ENCODE measurements at regions not wholly inside any gene's neighbourhood (a gene's known extent, or its start where the extent isn't known, plus 50 kb on each side); places are given as distances from the start of the nearest gene placed in this dataset.
"Not testable (repeated sequence)": the region's sequence is repeated elsewhere in the genome, so short reads cannot be mapped to it uniquely, and the experiment has no call there.

DNA sequence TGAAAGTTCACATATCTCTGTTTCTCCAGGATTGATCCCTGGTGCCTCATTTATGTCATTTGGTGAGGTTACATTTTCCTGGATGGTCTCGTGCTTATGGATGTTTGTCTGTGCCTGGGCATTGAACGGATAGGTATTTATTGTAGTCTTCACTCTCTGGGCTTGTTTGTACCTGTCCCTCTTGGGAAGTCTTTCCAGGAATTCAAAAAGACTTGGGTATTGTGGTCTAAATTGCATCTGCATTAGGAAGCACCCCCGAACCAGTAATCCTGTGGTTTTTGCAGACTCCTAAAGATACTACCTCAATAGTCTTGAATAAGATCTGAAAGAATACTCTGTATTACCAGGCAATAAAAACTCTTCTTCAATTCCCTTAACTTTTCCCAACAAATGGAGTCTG is 720.8 kb downstream of the SLC6A15 start:
- DNase-seq, result no peak
- ChIA-PET CTCF (no interaction called here), POLR2A (no interaction called here)
- intact Hi-C loops (cut with micrococcal nuclease), result no loop called here
- Mint-ChIP-seq H3K36me3 (no peaks in the 10 kb centered on the region), H3K27me3 (no peaks in the 10 kb centered on the region), H3K4me1 (ENCODE audit: low read depth) (no peaks in the 10 kb centered on the region), H3K27ac (no peak overlapping the region), H3K4me3 (no peak overlapping the region), H3K9me3 (peaks cover 27% of the 10 kb centered on the region)

DNA sequence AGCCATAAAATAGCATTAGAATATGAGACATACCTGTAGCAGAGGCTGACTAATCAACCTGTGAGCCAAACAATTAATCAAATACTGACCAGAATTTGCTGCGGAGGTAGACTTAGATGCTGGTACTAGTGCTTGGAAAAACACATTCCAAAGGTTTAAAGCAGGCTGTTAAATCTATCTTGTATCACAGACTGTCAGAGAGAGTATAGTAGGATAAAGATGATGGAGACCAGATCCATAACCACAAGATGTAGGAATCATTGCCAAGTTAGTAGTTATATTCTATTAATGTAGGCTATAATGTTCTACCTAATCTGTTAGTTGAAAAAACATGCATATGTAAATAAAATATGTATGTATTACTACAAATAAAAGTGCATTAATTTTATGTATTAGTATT is 726.2 kb downstream of the SLC6A15 start:
- H3K4me1 Mint-ChIP-seq (ENCODE audit: low read depth), result no peaks in the 10 kb centered on the region
- intact Hi-C loops (cut with micrococcal nuclease), result no loop called here
- CTCF ChIA-PET, result no interaction called here
- no peak overlapping the region for H3K27ac Mint-ChIP-seq
- no peaks in the 10 kb centered on the region for H3K27me3 Mint-ChIP-seq
- POLR2A ChIA-PET, result no interaction called here
- no peaks in the 10 kb centered on the region for H3K36me3 Mint-ChIP-seq
- H3K4me3 Mint-ChIP-seq, result no peak overlapping the region
- no peak for DNase-seq
- H3K9me3 Mint-ChIP-seq, result peaks cover 6% of the 10 kb centered on the region

DNA sequence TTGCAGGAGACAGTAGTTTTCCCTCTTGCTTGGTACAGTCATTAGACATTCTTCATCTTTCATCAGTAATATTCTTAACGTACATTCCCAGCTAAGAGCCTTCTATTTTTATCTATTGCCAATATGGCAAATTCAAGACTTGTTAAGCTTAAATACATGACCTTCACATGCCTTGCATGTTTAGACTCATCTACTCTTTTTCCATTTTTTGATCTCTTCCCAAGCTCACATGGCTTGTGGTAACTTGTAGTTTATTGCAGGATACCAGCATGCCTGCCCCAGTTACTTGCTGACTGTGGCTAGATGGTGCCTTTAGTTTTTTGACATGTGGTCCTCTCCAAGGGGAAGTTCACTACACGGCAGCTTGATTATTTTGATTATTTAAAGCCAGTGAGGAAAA is 729.0 kb downstream of the SLC6A15 start:
- Mint-ChIP-seq H3K9me3 (no peaks in the 10 kb centered on the region), H3K36me3 (no peaks in the 10 kb centered on the region), H3K27me3 (no peaks in the 10 kb centered on the region), H3K27ac (no peak overlapping the region), H3K4me3 (no peak overlapping the region), H3K4me1 (ENCODE audit: low read depth) (no peaks in the 10 kb centered on the region)
- intact Hi-C loops (cut with micrococcal nuclease), result no loop called here
- ChIA-PET POLR2A (no interaction called here), CTCF (no interaction called here)
- DNase-seq, result no peak

DNA sequence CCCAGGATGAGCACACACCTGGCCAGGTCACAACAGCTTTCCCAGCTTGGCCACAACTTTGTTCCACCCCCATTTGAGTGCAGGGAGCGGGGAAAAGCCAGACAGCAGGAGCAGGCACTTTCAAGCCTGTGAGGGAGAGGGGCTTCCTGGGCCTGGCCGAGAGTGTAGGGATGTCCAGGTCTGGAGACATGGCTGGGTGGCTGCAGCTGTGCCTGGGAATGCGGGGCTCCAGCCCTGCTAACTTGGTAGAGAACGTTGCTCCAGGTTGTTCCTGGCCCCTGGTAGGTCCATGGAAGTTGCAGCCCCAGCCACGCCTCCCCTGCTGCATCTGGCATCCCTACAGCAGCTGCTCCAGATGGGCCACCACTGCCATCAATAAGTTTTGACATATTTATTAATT is 738.5 kb downstream of the SLC6A15 start:
- no peaks in the 10 kb centered on the region for H3K4me1 Mint-ChIP-seq (ENCODE audit: low read depth)
- POLR2A ChIA-PET, result no interaction called here
- no peaks in the 10 kb centered on the region for H3K36me3 Mint-ChIP-seq
- no peak overlapping the region for H3K27ac Mint-ChIP-seq
- no peak overlapping the region for H3K4me3 Mint-ChIP-seq
- intact Hi-C loops (cut with micrococcal nuclease), result no loop called here
- no peak for DNase-seq
- peaks cover 5% of the 10 kb centered on the region for H3K9me3 Mint-ChIP-seq
- no peaks in the 10 kb centered on the region for H3K27me3 Mint-ChIP-seq
- CTCF ChIA-PET, result no interaction called here

DNA sequence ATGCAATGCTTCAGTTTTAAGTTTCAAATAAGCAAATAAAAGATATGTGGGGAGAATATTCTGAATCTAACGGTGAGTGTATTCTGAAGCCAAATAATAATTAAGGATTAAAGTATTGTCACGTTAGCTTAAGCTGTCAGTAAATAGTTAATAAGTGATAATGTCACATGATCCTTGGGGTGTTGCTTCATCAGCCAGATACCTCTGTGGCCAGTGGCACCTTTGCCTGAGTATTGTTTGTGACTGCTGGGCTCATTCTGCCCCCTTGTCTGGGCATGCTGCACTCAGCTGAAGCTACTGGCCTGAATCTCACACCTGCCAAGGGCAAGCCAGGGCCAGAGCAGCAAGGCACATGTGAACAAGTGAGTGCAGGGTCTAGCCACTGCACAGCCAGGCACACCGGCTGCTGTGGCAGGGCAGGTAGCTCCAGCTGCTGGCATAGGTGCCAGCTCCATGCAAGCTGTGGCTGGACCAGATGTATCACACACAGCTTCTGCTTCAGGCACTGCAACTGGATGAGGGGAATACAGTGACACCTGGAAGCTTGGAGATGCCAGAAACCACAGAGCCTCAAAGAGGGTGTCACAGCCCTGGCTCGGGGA is 739.7 kb downstream of the SLC6A15 start:
- no peaks in the 10 kb centered on the region for H3K27me3 Mint-ChIP-seq
- CTCF ChIA-PET, result no interaction called here
- POLR2A ChIA-PET, result no interaction called here
- intact Hi-C loops (cut with micrococcal nuclease), result no loop called here
- no peak overlapping the region for H3K4me3 Mint-ChIP-seq
- peaks cover 5% of the 10 kb centered on the region for H3K9me3 Mint-ChIP-seq
- no peak overlapping the region for H3K27ac Mint-ChIP-seq
- no peaks in the 10 kb centered on the region for H3K36me3 Mint-ChIP-seq
- H3K4me1 Mint-ChIP-seq (ENCODE audit: low read depth), result no peaks in the 10 kb centered on the region
- no peak for DNase-seq

DNA sequence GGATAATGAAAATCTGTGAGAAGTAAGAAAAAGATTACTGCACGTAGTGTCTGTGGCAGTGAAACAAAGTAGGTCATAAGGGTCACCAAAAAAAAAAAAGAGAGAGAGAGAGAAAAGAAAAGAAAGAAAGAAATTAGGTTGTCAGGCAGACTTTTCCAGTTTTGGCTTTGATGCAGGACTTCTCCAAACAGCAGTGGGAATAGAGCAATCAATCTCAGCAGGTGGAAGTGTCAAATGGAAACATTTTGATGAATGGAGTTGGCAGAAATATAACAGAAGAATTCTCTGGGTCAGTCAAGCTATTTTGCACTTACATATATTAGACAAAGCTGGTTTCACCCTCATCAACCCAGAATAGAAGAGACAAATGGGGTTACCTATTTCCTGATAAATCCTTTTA is 745.8 kb downstream of the SLC6A15 start:
- H3K4me1 Mint-ChIP-seq (ENCODE audit: low read depth), result no peaks in the 10 kb centered on the region
- ChIA-PET CTCF (no interaction called here), POLR2A (no interaction called here)
- H3K36me3 Mint-ChIP-seq, result no peaks in the 10 kb centered on the region
- no peak overlapping the region for H3K27ac Mint-ChIP-seq
- H3K27me3 Mint-ChIP-seq, result no peaks in the 10 kb centered on the region
- no peak for DNase-seq
- H3K9me3 Mint-ChIP-seq, result no peaks in the 10 kb centered on the region
- H3K4me3 Mint-ChIP-seq, result no peak overlapping the region
- intact Hi-C loops (cut with micrococcal nuclease), result no loop called here

DNA sequence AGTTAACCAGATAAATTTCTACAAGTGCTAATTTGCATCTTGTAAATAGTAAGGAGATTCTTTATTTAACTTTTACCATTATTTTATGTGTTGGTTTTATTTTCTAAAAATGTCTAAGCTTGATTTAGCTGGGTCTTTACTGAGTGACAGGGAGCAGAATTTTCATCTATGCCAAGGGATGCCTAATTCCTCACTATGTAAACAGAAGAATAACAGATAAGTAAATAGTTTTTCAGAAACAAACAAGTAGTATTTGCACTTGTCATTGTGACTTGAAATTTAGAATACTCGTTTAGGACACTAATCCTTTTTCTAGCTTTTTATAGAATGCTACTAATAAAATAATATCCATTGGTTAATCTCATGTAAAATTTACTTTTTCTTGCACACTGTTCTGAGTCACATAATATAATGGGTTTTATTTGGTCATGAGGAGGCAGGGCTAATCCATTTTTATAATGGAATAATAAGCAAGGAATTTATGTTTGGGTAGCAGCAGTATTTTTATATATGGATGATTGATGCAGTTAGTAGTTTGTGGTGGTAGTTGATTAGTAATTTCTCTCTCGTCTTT is 746.5 kb downstream of the SLC6A15 start:
- intact Hi-C loops (cut with micrococcal nuclease), result no loop called here
- Mint-ChIP-seq H3K4me3 (no peak overlapping the region), H3K9me3 (peaks cover 5% of the 10 kb centered on the region), H3K27me3 (no peaks in the 10 kb centered on the region), H3K36me3 (no peaks in the 10 kb centered on the region), H3K27ac (no peak overlapping the region), H3K4me1 (ENCODE audit: low read depth) (no peaks in the 10 kb centered on the region)
- POLR2A ChIA-PET, result no interaction called here
- DNase-seq, result no peak
- CTCF ChIA-PET, result no interaction called here

DNA sequence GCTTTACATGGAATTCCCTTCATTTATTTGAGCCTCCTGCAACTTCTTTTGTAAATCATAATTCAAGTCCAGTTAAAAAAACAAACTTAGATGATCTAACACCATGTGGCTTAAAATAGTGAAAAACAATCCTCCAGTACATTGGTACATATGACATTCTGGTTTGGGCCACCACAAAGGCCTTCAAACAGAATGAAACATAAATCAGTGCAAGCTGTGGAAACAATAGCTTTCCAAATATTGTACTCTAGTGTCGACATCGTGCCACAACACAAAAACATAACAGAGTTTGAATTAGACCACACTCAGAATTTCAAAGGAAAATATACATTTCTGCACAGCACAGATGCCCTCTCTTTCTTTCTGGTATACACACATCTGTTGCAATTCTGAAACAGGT is 751.3 kb downstream of the SLC6A15 start:
- no peaks in the 10 kb centered on the region for H3K36me3 Mint-ChIP-seq
- POLR2A ChIA-PET, result no interaction called here
- H3K4me1 Mint-ChIP-seq (ENCODE audit: low read depth), result no peaks in the 10 kb centered on the region
- CTCF ChIA-PET, result no interaction called here
- no peak overlapping the region for H3K4me3 Mint-ChIP-seq
- H3K27me3 Mint-ChIP-seq, result no peaks in the 10 kb centered on the region
- H3K27ac Mint-ChIP-seq, result no peak overlapping the region
- no peak for DNase-seq
- intact Hi-C loops (cut with micrococcal nuclease), result no loop called here
- H3K9me3 Mint-ChIP-seq, result peaks cover 5% of the 10 kb centered on the region

DNA sequence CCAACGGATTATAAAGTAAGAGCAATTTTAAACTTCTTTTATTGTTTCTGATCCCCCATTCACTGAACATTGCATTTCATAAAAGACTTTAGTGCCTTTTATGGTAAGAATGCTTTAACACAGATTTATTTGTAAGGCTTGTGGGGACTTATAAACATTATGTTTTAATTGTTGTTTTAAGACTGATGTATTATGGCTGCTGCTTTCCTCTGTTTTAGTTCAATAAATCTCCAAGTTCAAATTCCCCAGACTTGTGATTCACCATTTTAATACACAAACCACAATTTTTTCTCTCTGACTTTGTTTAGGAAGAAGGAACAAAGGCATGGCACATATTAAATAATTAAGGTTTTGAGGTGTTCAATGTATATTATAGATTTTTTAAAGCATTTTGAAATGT is 753.3 kb downstream of the SLC6A15 start:
- H3K36me3 Mint-ChIP-seq, result no peaks in the 10 kb centered on the region
- ChIA-PET POLR2A (no interaction called here), CTCF (no interaction called here)
- H3K27ac Mint-ChIP-seq, result no peak overlapping the region
- intact Hi-C loops (cut with micrococcal nuclease), result no loop called here
- no peaks in the 10 kb centered on the region for H3K4me1 Mint-ChIP-seq (ENCODE audit: low read depth)
- H3K27me3 Mint-ChIP-seq, result no peaks in the 10 kb centered on the region
- peaks cover 7% of the 10 kb centered on the region for H3K9me3 Mint-ChIP-seq
- DNase-seq, result no peak
- no peak overlapping the region for H3K4me3 Mint-ChIP-seq

DNA sequence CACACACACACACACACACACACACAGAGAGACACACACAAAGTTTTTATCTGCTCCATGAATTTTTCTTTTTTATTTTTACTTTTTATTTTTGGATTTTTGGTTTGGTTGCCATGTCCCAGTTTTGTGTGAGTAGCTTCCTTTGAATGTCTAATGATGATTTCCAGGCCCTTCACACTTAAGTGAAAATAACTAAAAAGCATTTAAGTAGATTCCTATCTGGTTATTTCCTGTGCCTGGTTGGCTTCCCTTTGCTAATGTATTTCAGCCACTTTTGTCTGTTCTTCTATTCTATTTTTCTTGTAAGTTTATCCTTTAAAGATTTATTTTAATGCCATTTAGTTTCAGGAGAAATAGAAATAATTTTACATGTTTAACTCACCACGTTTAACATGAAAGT is 755.4 kb downstream of the SLC6A15 start:
- CTCF ChIA-PET, result no interaction called here
- intact Hi-C loops (cut with micrococcal nuclease), result no loop called here
- H3K27ac Mint-ChIP-seq, result no peak overlapping the region
- no peak overlapping the region for H3K4me3 Mint-ChIP-seq
- no peaks in the 10 kb centered on the region for H3K36me3 Mint-ChIP-seq
- H3K4me1 Mint-ChIP-seq (ENCODE audit: low read depth), result no peaks in the 10 kb centered on the region
- peaks cover 12% of the 10 kb centered on the region for H3K9me3 Mint-ChIP-seq
- DNase-seq, result no peak
- no peaks in the 10 kb centered on the region for H3K27me3 Mint-ChIP-seq
- POLR2A ChIA-PET, result no interaction called here

DNA sequence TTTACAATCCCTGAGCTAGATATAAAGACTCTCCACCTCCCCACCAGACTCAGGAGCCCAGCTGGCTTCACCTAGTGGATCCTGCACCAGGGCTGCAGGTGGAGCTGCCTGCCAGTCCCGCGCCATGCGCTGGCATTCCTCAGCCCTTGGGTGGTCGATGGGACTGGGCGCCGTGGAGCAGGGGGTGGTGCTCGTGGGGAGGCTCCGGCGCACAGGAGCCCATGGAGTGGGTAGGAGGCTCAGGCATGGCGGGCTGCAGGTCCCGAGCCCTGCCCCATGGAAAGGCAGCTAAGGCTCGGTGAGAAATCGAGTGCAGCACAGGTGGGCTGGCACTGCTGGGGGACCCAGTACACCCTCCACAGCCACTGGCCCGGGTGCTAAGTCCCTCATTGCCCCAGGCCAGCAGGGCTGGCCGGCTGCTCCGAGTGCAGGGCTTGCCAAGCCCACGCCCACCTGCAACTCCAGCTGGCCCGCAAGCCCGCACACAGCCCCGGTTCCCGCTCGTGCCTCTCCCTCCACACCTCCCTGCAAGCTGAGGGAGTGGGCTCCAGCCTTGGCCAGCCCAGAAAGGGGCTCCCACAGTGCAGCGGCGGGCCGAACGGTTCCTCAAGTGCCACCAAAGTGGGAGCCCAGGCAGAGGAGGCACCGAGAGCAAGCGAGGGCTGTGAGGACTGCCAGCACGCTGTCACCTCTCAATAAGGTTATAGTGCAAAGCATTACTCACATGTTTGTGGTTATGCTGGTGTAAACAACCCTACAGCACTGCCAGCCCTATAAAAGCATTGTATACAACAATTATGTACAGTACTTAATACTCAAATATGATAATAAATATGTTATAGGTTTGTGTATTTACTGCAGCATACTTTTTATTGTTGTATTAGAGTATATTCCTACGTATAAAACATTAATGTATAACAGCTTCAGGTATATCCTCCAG is 757.3 kb downstream of the SLC6A15 start:
- H3K4me3 Mint-ChIP-seq; CTCF ChIA-PET; H3K27me3 Mint-ChIP-seq; H3K27ac Mint-ChIP-seq; POLR2A ChIA-PET; H3K36me3 Mint-ChIP-seq; DNase-seq; H3K9me3 Mint-ChIP-seq; H3K4me1 Mint-ChIP-seq (ENCODE audit: low read depth); intact Hi-C loops (cut with micrococcal nuclease): not testable (repeated sequence)

DNA sequence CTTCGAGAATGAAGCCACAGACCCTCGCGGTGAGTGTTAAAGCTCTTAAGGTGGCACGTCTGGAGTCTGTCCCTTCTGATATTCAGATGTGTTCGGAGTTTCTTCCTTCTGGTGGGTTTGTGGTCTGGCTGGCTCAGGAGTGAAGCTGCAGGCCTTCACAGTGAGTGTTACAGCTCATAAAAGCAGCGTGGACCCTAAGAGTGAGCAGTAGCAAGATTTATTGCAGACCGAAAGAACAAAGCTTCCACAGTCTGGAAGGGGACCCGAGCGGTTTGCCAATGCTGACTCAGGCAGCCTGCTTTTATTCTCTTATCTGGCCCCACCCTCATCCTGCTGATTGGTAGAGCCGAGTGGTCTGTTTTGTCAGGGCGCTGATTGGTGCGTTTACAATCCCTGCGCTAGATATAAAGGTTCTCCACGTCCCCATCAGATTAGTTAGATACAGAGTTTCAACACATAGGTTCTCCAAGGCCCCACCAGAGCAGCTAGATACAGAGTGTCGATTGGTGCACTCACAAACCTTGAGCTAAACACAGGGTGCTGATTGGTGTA is 758.1 kb downstream of the SLC6A15 start:
- intact Hi-C loops (cut with micrococcal nuclease); H3K27ac Mint-ChIP-seq; CTCF ChIA-PET; H3K4me3 Mint-ChIP-seq; H3K4me1 Mint-ChIP-seq (ENCODE audit: low read depth); H3K36me3 Mint-ChIP-seq; POLR2A ChIA-PET; H3K27me3 Mint-ChIP-seq; DNase-seq; H3K9me3 Mint-ChIP-seq: not testable (repeated sequence)

DNA sequence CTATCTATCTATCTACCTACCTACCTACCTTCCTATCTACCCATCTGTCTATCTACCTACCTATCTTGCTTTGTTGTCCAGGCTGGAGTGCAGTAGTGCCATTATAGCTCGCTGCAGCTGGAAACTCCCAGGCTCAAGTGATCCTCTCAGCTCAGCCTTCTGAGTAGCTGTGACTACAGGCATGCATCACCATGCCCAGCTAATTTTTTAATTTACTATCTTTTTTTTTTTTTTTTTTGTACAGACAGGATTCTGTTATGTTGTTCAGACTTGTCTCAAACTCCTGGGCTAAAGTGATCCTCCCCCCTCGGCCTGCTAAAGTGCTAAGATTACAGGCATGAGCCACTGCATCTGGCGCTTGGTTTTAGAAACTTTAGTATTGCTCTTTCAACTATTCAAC is 762.4 kb downstream of the SLC6A15 start:
- H3K27ac Mint-ChIP-seq, result no peak overlapping the region
- no peak overlapping the region for H3K4me3 Mint-ChIP-seq
- H3K27me3 Mint-ChIP-seq, result no peaks in the 10 kb centered on the region
- no peaks in the 10 kb centered on the region for H3K36me3 Mint-ChIP-seq
- ChIA-PET CTCF (no interaction called here), POLR2A (no interaction called here)
- intact Hi-C loops (cut with micrococcal nuclease), result no loop called here
- peaks cover 26% of the 10 kb centered on the region for H3K9me3 Mint-ChIP-seq
- no peak for DNase-seq
- H3K4me1 Mint-ChIP-seq (ENCODE audit: low read depth), result no peaks in the 10 kb centered on the region
